ENCODE measurements at regions not wholly inside any gene's neighbourhood (a gene's known extent, or its start where the extent isn't known, plus 50 kb on each side); places are given as distances from the start of the nearest gene placed in this dataset.

GRCh38 chr3:116905334-116905733 lies 195.8 kb downstream of the TUSC7 start:
- Histone ChIP-seq H3K36me3 (ENCODE audit: control insufficient read depth, insufficient read depth, low read length) (no peaks in the 10 kb centered on the region), H3K4me3 (ENCODE audit: low read length) (no peak overlapping the region), H3K9me3 (ENCODE audit: control insufficient read depth, low read length) (no peaks in the 10 kb centered on the region), H3K4me1 (ENCODE audit: control insufficient read depth, insufficient read depth, low read length) (no peaks in the 10 kb centered on the region), H3K9ac (ENCODE audit: low read length) (no peak overlapping the region), H3K27me3 (ENCODE audit: control insufficient read depth, insufficient read depth, low read length) (no peaks in the 10 kb centered on the region)

GRCh38 chr3:116905794-116906193 lies 196.2 kb downstream of the TUSC7 start:
- Histone ChIP-seq H3K9ac (ENCODE audit: low read length) (no peak overlapping the region), H3K36me3 (ENCODE audit: control insufficient read depth, insufficient read depth, low read length) (no peaks in the 10 kb centered on the region), H3K4me1 (ENCODE audit: control insufficient read depth, insufficient read depth, low read length) (no peaks in the 10 kb centered on the region), H3K4me3 (ENCODE audit: low read length) (no peak overlapping the region), H3K27me3 (ENCODE audit: control insufficient read depth, insufficient read depth, low read length) (no peaks in the 10 kb centered on the region), H3K9me3 (ENCODE audit: control insufficient read depth, low read length) (no peaks in the 10 kb centered on the region)

DNA sequence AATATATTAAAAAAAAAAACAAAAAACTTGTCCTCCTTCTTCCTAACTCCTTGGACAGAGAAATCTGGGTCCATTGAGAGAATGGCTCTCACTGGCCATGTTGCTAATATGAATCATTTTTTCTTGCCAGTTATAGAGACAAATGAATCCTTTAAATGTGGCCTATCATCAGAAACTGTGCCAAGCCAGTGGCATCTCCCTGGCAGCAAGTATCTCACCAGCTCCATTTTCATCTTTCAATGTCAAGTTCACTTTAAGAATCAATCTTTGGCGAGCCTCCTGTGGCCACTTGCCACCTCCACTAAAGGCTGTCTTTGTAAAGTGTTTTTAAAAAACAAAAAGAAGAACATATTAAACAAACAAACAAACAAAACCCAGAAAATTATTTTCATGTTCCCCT lies 202.5 kb downstream of the TUSC7 start:
- H3K4me3 ChIP-seq (ENCODE audit: low read length), result no peak overlapping the region

GRCh38 chr3:116914004-116914403 lies 204.4 kb downstream of the TUSC7 start:
- H3K36me3 ChIP-seq (ENCODE audit: control insufficient read depth, insufficient read depth, low read length), result no peaks in the 10 kb centered on the region
- no peak overlapping the region for H3K9ac ChIP-seq (ENCODE audit: low read length)
- H3K27me3 ChIP-seq (ENCODE audit: control insufficient read depth, insufficient read depth, low read length), result no peaks in the 10 kb centered on the region
- H3K9me3 ChIP-seq (ENCODE audit: control insufficient read depth, low read length), result no peaks in the 10 kb centered on the region
- H3K4me3 ChIP-seq (ENCODE audit: low read length), result no peak overlapping the region
- H3K4me1 ChIP-seq (ENCODE audit: control insufficient read depth, insufficient read depth, low read length), result no peaks in the 10 kb centered on the region

More for the DNA sequence above, 202.5 kb downstream of the TUSC7 start:
- no peaks in the 10 kb centered on the region for H3K36me3 ChIP-seq (ENCODE audit: control insufficient read depth, insufficient read depth, low read length)
- H3K27me3 ChIP-seq (ENCODE audit: control insufficient read depth, insufficient read depth, low read length), result no peaks in the 10 kb centered on the region
- no peaks in the 10 kb centered on the region for H3K4me1 ChIP-seq (ENCODE audit: control insufficient read depth, insufficient read depth, low read length)
- no peaks in the 10 kb centered on the region for H3K9me3 ChIP-seq (ENCODE audit: control insufficient read depth, low read length)
- no peak overlapping the region for H3K9ac ChIP-seq (ENCODE audit: low read length)

- Histone ChIP-seq H3K27me3 (ENCODE audit: control insufficient read depth, insufficient read depth, low read length) (no peaks in the 10 kb centered on the region), H3K9me3 (ENCODE audit: control insufficient read depth, low read length) (no peaks in the 10 kb centered on the region), H3K4me3 (ENCODE audit: low read length) (no peak overlapping the region), H3K4me1 (ENCODE audit: control insufficient read depth, insufficient read depth, low read length) (no peaks in the 10 kb centered on the region), H3K9ac (ENCODE audit: low read length) (no peak overlapping the region), H3K36me3 (ENCODE audit: control insufficient read depth, insufficient read depth, low read length) (no peaks in the 10 kb centered on the region)
Measured at GRCh38 chr3:116916836-116917235, 207.3 kb downstream of the TUSC7 start.

- H3K4me3 ChIP-seq (ENCODE audit: low read length), result no peak overlapping the region
Measured at GRCh38 chr3:116920826-116921610, 211.4 kb downstream of the TUSC7 start.

GRCh38 chr3:116927918-116928317 lies 218.3 kb downstream of the TUSC7 start:
- Histone ChIP-seq H3K9ac (ENCODE audit: low read length) (no peak overlapping the region), H3K4me3 (ENCODE audit: low read length) (no peak overlapping the region), H3K4me1 (ENCODE audit: control insufficient read depth, insufficient read depth, low read length) (no peaks in the 10 kb centered on the region), H3K9me3 (ENCODE audit: control insufficient read depth, low read length) (no peaks in the 10 kb centered on the region), H3K36me3 (ENCODE audit: control insufficient read depth, insufficient read depth, low read length) (no peaks in the 10 kb centered on the region), H3K27me3 (ENCODE audit: control insufficient read depth, insufficient read depth, low read length) (no peaks in the 10 kb centered on the region)

More at GRCh38 chr3:116920826-116921610, 211.4 kb downstream of the TUSC7 start:
- Histone ChIP-seq H3K9me3 (ENCODE audit: control insufficient read depth, low read length) (no peaks in the 10 kb centered on the region), H3K4me1 (ENCODE audit: control insufficient read depth, insufficient read depth, low read length) (no peaks in the 10 kb centered on the region), H3K9ac (ENCODE audit: low read length) (no peak overlapping the region), H3K36me3 (ENCODE audit: control insufficient read depth, insufficient read depth, low read length) (no peaks in the 10 kb centered on the region), H3K27me3 (ENCODE audit: control insufficient read depth, insufficient read depth, low read length) (no peaks in the 10 kb centered on the region)

DNA sequence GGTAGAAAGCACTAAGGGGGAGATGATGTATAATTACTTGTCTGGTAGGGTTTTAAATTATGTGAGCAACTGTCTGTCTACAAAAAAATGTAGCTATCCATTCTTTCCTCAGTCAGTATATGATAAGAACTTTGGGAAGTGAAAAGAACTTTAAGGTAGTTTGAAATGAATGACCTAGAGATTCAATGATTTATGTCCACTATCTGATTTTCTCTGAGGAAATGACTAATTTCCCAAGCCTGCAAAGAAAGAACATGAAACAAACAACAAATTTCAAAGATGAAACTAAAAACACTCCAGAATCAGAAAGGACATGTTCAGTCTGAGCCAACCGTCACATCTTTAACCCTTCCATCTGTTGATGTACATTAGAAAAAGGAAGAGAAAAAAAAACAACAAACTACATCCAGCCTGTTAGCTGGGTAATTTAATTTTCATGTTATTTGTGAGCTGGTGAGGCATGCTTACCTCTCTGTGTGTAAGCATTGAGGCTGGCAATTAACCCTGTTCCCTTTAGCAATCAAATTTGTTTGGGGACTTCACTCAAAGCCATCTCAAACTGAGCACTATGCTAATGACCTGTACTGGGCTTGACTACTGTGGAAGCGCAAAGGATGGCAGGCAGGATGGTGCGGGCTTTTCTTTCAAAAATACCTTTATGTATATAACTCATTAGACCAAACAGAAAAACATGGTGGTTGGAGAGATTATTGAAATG lies 220.1 kb downstream of the TUSC7 start:
- Histone ChIP-seq H3K27me3 (ENCODE audit: control insufficient read depth, insufficient read depth, low read length) (no peaks in the 10 kb centered on the region), H3K4me1 (ENCODE audit: control insufficient read depth, insufficient read depth, low read length) (no peaks in the 10 kb centered on the region), H3K9me3 (ENCODE audit: control insufficient read depth, low read length) (no peaks in the 10 kb centered on the region), H3K9ac (ENCODE audit: low read length) (no peak overlapping the region), H3K4me3 (ENCODE audit: low read length) (no peak overlapping the region), H3K36me3 (ENCODE audit: control insufficient read depth, insufficient read depth, low read length) (no peaks in the 10 kb centered on the region)

GRCh38 chr3:116930786-116931185 lies 221.2 kb downstream of the TUSC7 start:
- H3K36me3 ChIP-seq (ENCODE audit: control insufficient read depth, insufficient read depth, low read length), result no peaks in the 10 kb centered on the region
- H3K9ac ChIP-seq (ENCODE audit: low read length), result no peak overlapping the region
- H3K4me1 ChIP-seq (ENCODE audit: control insufficient read depth, insufficient read depth, low read length), result no peaks in the 10 kb centered on the region
- no peak overlapping the region for H3K4me3 ChIP-seq (ENCODE audit: low read length)
- H3K27me3 ChIP-seq (ENCODE audit: control insufficient read depth, insufficient read depth, low read length), result no peaks in the 10 kb centered on the region
- H3K9me3 ChIP-seq (ENCODE audit: control insufficient read depth, low read length), result no peaks in the 10 kb centered on the region

DNA sequence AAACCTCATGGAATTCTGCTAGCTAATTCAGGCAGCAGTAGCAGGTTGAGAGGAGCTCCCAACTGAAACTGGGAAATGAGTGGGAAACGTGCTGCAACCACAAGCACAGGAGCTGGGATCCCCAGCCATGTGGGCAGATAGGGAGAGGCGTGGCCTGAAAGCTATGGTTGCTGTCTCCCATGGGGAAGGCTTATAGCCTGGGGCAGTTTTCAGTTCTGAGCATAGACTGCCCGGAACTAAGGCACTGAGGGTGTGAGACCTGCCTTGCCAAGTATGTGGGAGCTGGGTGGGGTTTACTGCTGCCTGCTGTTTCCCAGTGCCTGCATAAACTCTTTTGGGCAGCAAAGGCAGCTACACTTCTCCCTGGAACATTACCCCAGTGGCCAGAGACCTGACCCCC lies 229.5 kb downstream of the TUSC7 start:
- Histone ChIP-seq H3K36me3 (ENCODE audit: control insufficient read depth, insufficient read depth, low read length) (no peaks in the 10 kb centered on the region), H3K4me1 (ENCODE audit: control insufficient read depth, insufficient read depth, low read length) (no peaks in the 10 kb centered on the region), H3K4me3 (ENCODE audit: low read length) (no peak overlapping the region), H3K9ac (ENCODE audit: low read length) (no peak overlapping the region), H3K9me3 (ENCODE audit: control insufficient read depth, low read length) (no peaks in the 10 kb centered on the region), H3K27me3 (ENCODE audit: control insufficient read depth, insufficient read depth, low read length) (no peaks in the 10 kb centered on the region)

DNA sequence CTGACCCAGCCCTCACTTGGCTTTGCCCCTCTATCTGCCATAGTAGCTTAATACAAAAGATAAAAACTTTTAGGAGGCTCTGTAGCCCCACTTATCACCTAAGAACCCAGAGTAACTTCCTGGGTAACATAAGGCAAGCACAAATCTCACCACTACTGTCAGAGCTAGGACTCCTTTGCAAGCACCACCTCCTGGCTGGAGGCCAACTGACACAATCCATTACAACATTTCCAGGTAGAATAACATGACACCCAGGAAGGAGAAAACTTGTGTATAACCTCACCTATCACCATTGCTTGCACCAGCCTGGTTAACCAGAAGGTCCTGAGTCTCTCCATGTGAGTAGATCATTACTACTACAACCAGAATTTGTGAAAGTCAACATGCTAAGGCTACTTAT lies 230.0 kb downstream of the TUSC7 start:
- no peak overlapping the region for H3K9ac ChIP-seq (ENCODE audit: low read length)
- H3K36me3 ChIP-seq (ENCODE audit: control insufficient read depth, insufficient read depth, low read length), result no peaks in the 10 kb centered on the region
- H3K4me3 ChIP-seq (ENCODE audit: low read length), result no peak overlapping the region
- H3K4me1 ChIP-seq (ENCODE audit: control insufficient read depth, insufficient read depth, low read length), result no peaks in the 10 kb centered on the region
- no peaks in the 10 kb centered on the region for H3K9me3 ChIP-seq (ENCODE audit: control insufficient read depth, low read length)
- no peaks in the 10 kb centered on the region for H3K27me3 ChIP-seq (ENCODE audit: control insufficient read depth, insufficient read depth, low read length)

DNA sequence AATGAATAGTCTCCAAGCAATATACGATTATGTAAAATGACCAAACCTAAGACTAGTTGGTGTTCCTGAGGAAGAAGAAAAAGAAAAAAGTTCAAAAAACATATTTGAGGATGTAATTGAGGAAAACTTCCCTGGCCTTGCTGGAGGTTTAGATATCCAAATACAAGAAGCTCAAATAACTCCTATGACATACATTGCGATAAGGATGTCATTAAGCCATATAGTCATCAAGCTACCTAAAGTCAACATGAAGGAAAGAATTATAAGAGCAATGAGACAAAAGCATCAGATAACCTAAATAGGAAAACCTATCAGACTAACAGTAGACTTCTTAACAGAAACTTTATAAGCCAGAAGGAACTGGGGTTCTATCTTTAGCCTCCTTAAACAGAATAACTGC lies 231.1 kb downstream of the TUSC7 start:
- no peak overlapping the region for H3K4me3 ChIP-seq (ENCODE audit: low read length)
- H3K9ac ChIP-seq (ENCODE audit: low read length), result no peak overlapping the region
- no peaks in the 10 kb centered on the region for H3K4me1 ChIP-seq (ENCODE audit: control insufficient read depth, insufficient read depth, low read length)
- H3K27me3 ChIP-seq (ENCODE audit: control insufficient read depth, insufficient read depth, low read length), result no peaks in the 10 kb centered on the region
- no peaks in the 10 kb centered on the region for H3K9me3 ChIP-seq (ENCODE audit: control insufficient read depth, low read length)
- H3K36me3 ChIP-seq (ENCODE audit: control insufficient read depth, insufficient read depth, low read length), result no peaks in the 10 kb centered on the region

Measured in mucosa of stomach (tissue), 1 donor.